PFSK-1 (cell line): ENCODE measurements at regions not wholly inside any gene's neighbourhood (a gene's known extent, or its start where the extent isn't known, plus 50 kb on each side); places are given as distances from the start of the nearest gene placed in this dataset.

Source experiments
- FOXP2 ChIP-seq: optimal IDR thresholded peaks from 2 replicates; pipeline ENCODE3; 2011; ENCODE audit warnings: borderline replicate concordance, control low read depth, inconsistent platforms; ENCODE audit not compliant: insufficient read depth; ENCODE audit errors: extremely low read length, extremely low read depth
- POLR2AphosphoS5 ChIP-seq: IDR thresholded peaks from 2 replicates; pipeline ENCODE4 v1.6.1; 2012; ENCODE audit warnings: low read depth, mild to moderate bottlenecking, control low read depth, low read length, moderate library complexity
- REST ChIP-seq, 2 experiments: IDR thresholded peaks; 2 replicates each; pipeline versions ENCODE4 v1.6.1 to v1.8.0; 2011 to 2012; ENCODE audit warnings: low read depth in 2 of 2, low read length in 2 of 2, control low read depth in 1 of 2, inconsistent platforms in 1 of 2, mild to moderate bottlenecking in 1 of 2, moderate library complexity in 1 of 2; ENCODE audit not compliant: insufficient read depth in 1 of 2
- SIN3A ChIP-seq: IDR thresholded peaks from 2 replicates; pipeline ENCODE4 v1.6.1; 2012; ENCODE audit warnings: mild to moderate bottlenecking, low read length, moderate library complexity, borderline replicate concordance; ENCODE audit not compliant: insufficient read depth
- TAF1 ChIP-seq: IDR thresholded peaks from 2 replicates; pipeline ENCODE4 v1.6.1; 2012; ENCODE audit warnings: low read length, control low read depth, borderline replicate concordance; ENCODE audit not compliant: insufficient read depth

- no peak for TF ChIP-seq SIN3A
Observed at GRCh38 chr5:12793373-12793772, 889.1 kb upstream of the CTNND2 start.

GRCh38 chr5:12780536-12780935, 876.3 kb upstream of the CTNND2 start:
- TF ChIP-seq FOXP2 (no peak), TAF1 (no peak), REST (IDR thresholded peaks at IDR 0.05; ENCODE audit: insufficient read depth in 1 of 2, low read depth in 2 of 2, low read length in 2 of 2) (no peak), SIN3A (no peak), POLR2AphosphoS5 (no peak)

GRCh38 chr5:12777342-12777741, 873.1 kb upstream of the CTNND2 start:
- TF ChIP-seq REST (IDR thresholded peaks at IDR 0.05; ENCODE audit: insufficient read depth in 1 of 2, low read depth in 2 of 2, low read length in 2 of 2) (no peak), POLR2AphosphoS5 (no peak), FOXP2 (no peak), TAF1 (no peak), SIN3A (no peak)

GRCh38 chr5:12772276-12772675, 868.0 kb upstream of the CTNND2 start:
- TF ChIP-seq FOXP2 = no peak
- TF ChIP-seq REST (IDR thresholded peaks at IDR 0.05; ENCODE audit: insufficient read depth in 1 of 2, low read depth in 2 of 2, low read length in 2 of 2) = no peak
- TF ChIP-seq SIN3A = no peak
- TF ChIP-seq POLR2AphosphoS5 = no peak
- no peak for TF ChIP-seq TAF1

- no peak for TF ChIP-seq POLR2AphosphoS5
- no peak for TF ChIP-seq FOXP2
- no peak for TF ChIP-seq SIN3A
- no peak for TF ChIP-seq REST (IDR thresholded peaks at IDR 0.05; ENCODE audit: insufficient read depth in 1 of 2, low read depth in 2 of 2, low read length in 2 of 2)
- no peak for TF ChIP-seq TAF1
Observed at GRCh38 chr5:12759377-12759776, 855.1 kb upstream of the CTNND2 start.

- TF ChIP-seq TAF1 = no peak
- no peak for TF ChIP-seq SIN3A
- TF ChIP-seq POLR2AphosphoS5 = no peak
- no peak for TF ChIP-seq FOXP2
Observed at GRCh38 chr5:12757035-12757434, 852.8 kb upstream of the CTNND2 start.
